Keratinocyte (primary cell): ENCODE measurements at regions not wholly inside any gene's neighbourhood (a gene's known extent, or its start where the extent isn't known, plus 50 kb on each side); places are given as distances from the start of the nearest gene placed in this dataset.

Experiments
- CTCF ChIP-seq, 3 experiments: IDR thresholded peaks in 1 of 3; conservative IDR thresholded peaks in 1 of 3; optimal IDR thresholded peaks in 1 of 3; 2 replicates in 2 of 3; 3 replicates in 1 of 3; pipeline versions ENCODE3 to v1.5.1; 2011; ENCODE audit warnings: low read length in 3 of 3, mild to moderate bottlenecking in 3 of 3, moderate library complexity in 2 of 3, control low read depth in 1 of 3, inconsistent platforms in 1 of 3; ENCODE audit not compliant: insufficient read depth in 2 of 3; ENCODE audit errors: extremely low read depth in 1 of 3
- EZH2 ChIP-seq: IDR thresholded peaks from one replicate; pipeline ENCODE4 v1.6.1; 2012; ENCODE audit warnings: inconsistent platforms, mild to moderate bottlenecking, low read length, moderate library complexity

DNA sequence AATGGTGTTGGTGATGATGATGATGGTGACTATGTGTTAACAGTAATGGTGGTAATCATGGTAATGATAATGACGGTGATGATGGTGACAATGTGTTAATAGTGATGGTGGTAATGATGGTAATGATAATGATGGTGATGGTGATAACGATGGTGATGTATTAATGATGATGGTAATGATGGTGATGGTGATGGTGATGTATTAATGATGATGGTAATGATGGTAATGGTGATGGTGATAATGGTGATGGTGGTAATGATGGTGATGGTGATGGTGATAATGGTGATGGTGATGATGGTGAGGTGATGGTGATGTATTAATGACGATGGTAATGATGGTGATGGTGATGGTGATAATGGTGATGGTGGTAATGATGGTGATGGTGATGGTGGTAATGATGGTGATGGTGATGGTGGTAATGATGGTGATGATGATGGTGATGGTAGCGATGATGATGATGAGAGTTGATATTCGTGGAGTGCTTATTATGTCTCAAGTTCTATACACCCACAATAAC, 212.8 kb upstream of the NCKAP5 start:
- TF ChIP-seq CTCF (optimal IDR thresholded peaks at IDR 0.05 in 1 of 3, IDR thresholded peaks at IDR 0.05 in 1 of 3, conservative IDR thresholded peaks at IDR 0.05 in 1 of 3; ENCODE audit: extremely low read depth in 1 of 3, insufficient read depth in 2 of 3, low read length in 3 of 3) (no peak), EZH2 (no peak)
